H1 (cell line): ENCODE measurements at regions not wholly inside any gene's neighbourhood (a gene's known extent, or its start where the extent isn't known, plus 50 kb on each side); places are given as distances from the start of the nearest gene placed in this dataset.

Experiments used
- BCL11A ChIP-seq, 2 experiments: IDR thresholded peaks; one replicate each; pipeline ENCODE4 v1.6.1; 2011; ENCODE audit warnings: low read depth in 2 of 2, low read length in 2 of 2, mild to moderate bottlenecking in 2 of 2
- RAD21 ChIP-seq, 2 experiments: IDR thresholded peaks in 1 of 2; conservative IDR thresholded peaks in 1 of 2; 2 replicates each; pipeline ENCODE4 v1.6.1; 2011; ENCODE audit warnings: low read depth in 2 of 2, low read length in 2 of 2, improper control_type of control experiment in 1 of 2, inconsistent platforms in 1 of 2, mild to moderate bottlenecking in 1 of 2, moderate library complexity in 1 of 2
- SIRT6 ChIP-seq: IDR thresholded peaks from one replicate; pipeline ENCODE4 v1.7.1; 2012; ENCODE audit warnings: low read length, inconsistent platforms
- SP1 ChIP-seq: IDR thresholded peaks from 2 replicates; pipeline ENCODE4 v1.6.1; 2011; ENCODE audit warnings: low read depth, low read length
- SRF ChIP-seq: IDR thresholded peaks from 2 replicates; pipeline ENCODE4 v1.6.1; 2011; ENCODE audit warnings: mild to moderate bottlenecking, low read depth, low read length, moderate library complexity
- YY1 ChIP-seq: IDR thresholded peaks from 2 replicates; pipeline ENCODE4 v1.6.1; 2011; ENCODE audit warnings: low read depth, mild to moderate bottlenecking, low read length
- TF ChIP-seq, protein P1 (sequence below): IDR thresholded peaks from 2 replicates; pipeline ENCODE4 v1.6.1; 2012; ENCODE audit warnings: low read length, inconsistent platforms
- TF ChIP-seq, protein P2 (sequence below): fragments of 300-600 bp; sonication (generic); IDR thresholded peaks from 2 replicates; pipeline ENCODE4 v1.7.1; 2012; ENCODE audit warnings: low read length, moderate library complexity, mild to moderate bottlenecking, inconsistent platforms; ENCODE audit not compliant: insufficient replicate concordance
- TF ChIP-seq, protein P3 (sequence below): IDR thresholded peaks from 2 replicates; pipeline ENCODE4 v1.6.1; 2011; ENCODE audit warnings: low read depth, mild to moderate bottlenecking, low read length; ENCODE audit not compliant: insufficient read depth

DNA sequence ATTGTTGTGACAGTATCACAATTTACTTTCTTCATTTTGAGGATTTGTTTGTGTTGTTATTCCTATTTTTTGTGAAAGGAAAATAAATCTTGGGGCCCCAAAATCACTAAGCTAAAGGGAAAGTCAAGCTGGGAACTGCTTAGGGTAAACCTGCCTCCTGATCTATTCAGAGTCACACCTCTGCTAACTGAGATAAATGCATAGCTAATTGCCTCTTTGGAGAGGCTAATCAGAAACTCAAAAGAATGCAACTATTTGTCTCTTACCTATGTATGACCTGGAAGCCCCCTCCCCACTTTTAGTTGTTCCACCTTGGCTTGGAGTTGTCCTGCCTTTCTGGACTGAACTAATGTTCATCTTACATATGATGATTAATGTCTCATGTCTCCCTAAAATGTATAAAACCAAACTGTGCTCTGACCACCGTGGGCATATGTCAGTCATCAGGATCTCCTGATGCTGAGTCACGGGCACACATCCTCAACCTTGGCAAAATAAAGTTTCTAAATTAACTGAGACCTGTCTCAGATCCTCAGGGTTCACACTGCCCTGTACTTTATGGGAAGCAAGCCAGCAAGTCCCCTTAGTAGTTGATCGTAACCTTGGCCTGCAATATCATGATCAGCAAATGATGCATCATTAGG lies 523.2 kb upstream of the GOLIM4 start (continued):
- TF ChIP-seq, protein P1, sequence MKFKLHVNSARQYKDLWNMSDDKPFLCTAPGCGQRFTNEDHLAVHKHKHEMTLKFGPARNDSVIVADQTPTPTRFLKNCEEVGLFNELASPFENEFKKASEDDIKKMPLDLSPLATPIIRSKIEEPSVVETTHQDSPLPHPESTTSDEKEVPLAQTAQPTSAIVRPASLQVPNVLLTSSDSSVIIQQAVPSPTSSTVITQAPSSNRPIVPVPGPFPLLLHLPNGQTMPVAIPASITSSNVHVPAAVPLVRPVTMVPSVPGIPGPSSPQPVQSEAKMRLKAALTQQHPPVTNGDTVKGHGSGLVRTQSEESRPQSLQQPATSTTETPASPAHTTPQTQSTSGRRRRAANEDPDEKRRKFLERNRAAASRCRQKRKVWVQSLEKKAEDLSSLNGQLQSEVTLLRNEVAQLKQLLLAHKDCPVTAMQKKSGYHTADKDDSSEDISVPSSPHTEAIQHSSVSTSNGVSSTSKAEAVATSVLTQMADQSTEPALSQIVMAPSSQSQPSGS: no peak
- no peak for TF ChIP-seq SIRT6
- TF ChIP-seq SRF: no peak
- no peak for TF ChIP-seq SP1
- no peak for TF ChIP-seq BCL11A (IDR thresholded peaks at IDR 0.05; ENCODE audit: low read depth in 2 of 2, low read length in 2 of 2)
- TF ChIP-seq, protein P2, sequence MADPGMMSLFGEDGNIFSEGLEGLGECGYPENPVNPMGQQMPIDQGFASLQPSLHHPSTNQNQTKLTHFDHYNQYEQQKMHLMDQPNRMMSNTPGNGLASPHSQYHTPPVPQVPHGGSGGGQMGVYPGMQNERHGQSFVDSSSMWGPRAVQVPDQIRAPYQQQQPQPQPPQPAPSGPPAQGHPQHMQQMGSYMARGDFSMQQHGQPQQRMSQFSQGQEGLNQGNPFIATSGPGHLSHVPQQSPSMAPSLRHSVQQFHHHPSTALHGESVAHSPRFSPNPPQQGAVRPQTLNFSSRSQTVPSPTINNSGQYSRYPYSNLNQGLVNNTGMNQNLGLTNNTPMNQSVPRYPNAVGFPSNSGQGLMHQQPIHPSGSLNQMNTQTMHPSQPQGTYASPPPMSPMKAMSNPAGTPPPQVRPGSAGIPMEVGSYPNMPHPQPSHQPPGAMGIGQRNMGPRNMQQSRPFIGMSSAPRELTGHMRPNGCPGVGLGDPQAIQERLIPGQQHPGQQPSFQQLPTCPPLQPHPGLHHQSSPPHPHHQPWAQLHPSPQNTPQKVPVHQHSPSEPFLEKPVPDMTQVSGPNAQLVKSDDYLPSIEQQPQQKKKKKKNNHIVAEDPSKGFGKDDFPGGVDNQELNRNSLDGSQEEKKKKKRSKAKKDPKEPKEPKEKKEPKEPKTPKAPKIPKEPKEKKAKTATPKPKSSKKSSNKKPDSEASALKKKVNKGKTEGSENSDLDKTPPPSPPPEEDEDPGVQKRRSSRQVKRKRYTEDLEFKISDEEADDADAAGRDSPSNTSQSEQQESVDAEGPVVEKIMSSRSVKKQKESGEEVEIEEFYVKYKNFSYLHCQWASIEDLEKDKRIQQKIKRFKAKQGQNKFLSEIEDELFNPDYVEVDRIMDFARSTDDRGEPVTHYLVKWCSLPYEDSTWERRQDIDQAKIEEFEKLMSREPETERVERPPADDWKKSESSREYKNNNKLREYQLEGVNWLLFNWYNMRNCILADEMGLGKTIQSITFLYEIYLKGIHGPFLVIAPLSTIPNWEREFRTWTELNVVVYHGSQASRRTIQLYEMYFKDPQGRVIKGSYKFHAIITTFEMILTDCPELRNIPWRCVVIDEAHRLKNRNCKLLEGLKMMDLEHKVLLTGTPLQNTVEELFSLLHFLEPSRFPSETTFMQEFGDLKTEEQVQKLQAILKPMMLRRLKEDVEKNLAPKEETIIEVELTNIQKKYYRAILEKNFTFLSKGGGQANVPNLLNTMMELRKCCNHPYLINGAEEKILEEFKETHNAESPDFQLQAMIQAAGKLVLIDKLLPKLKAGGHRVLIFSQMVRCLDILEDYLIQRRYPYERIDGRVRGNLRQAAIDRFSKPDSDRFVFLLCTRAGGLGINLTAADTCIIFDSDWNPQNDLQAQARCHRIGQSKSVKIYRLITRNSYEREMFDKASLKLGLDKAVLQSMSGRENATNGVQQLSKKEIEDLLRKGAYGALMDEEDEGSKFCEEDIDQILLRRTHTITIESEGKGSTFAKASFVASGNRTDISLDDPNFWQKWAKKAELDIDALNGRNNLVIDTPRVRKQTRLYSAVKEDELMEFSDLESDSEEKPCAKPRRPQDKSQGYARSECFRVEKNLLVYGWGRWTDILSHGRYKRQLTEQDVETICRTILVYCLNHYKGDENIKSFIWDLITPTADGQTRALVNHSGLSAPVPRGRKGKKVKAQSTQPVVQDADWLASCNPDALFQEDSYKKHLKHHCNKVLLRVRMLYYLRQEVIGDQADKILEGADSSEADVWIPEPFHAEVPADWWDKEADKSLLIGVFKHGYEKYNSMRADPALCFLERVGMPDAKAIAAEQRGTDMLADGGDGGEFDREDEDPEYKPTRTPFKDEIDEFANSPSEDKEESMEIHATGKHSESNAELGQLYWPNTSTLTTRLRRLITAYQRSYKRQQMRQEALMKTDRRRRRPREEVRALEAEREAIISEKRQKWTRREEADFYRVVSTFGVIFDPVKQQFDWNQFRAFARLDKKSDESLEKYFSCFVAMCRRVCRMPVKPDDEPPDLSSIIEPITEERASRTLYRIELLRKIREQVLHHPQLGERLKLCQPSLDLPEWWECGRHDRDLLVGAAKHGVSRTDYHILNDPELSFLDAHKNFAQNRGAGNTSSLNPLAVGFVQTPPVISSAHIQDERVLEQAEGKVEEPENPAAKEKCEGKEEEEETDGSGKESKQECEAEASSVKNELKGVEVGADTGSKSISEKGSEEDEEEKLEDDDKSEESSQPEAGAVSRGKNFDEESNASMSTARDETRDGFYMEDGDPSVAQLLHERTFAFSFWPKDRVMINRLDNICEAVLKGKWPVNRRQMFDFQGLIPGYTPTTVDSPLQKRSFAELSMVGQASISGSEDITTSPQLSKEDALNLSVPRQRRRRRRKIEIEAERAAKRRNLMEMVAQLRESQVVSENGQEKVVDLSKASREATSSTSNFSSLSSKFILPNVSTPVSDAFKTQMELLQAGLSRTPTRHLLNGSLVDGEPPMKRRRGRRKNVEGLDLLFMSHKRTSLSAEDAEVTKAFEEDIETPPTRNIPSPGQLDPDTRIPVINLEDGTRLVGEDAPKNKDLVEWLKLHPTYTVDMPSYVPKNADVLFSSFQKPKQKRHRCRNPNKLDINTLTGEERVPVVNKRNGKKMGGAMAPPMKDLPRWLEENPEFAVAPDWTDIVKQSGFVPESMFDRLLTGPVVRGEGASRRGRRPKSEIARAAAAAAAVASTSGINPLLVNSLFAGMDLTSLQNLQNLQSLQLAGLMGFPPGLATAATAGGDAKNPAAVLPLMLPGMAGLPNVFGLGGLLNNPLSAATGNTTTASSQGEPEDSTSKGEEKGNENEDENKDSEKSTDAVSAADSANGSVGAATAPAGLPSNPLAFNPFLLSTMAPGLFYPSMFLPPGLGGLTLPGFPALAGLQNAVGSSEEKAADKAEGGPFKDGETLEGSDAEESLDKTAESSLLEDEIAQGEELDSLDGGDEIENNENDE: no peak
- TF ChIP-seq, protein P3, sequence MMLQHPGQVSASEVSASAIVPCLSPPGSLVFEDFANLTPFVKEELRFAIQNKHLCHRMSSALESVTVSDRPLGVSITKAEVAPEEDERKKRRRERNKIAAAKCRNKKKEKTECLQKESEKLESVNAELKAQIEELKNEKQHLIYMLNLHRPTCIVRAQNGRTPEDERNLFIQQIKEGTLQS: no peak
- TF ChIP-seq RAD21 (IDR thresholded peaks at IDR 0.05 in 1 of 2, conservative IDR thresholded peaks at IDR 0.05 in 1 of 2; ENCODE audit: low read depth in 2 of 2, low read length in 2 of 2): no peak
- no peak for TF ChIP-seq YY1
